Nephron (organoid): ENCODE measurements at regions not wholly inside any gene's neighbourhood (a gene's known extent, or its start where the extent isn't known, plus 50 kb on each side); places are given as distances from the start of the nearest gene placed in this dataset.
"Not testable (repeated sequence)": the region's sequence is repeated elsewhere in the genome, so short reads cannot be mapped to it uniquely, and the experiment has no call there.

Source experiments
- H3K27ac Mint-ChIP-seq, 3 experiments: 2 replicates each; pipeline ENCODE4 v1.8.0; 2020; ENCODE audit warnings: mixed read lengths in 3 of 3, mild to moderate bottlenecking in 2 of 3, moderate library complexity in 1 of 3
- H3K27me3 Mint-ChIP-seq: 2 replicates; pipeline ENCODE4 v1.8.0; 2021; ENCODE audit warnings: low read depth, mild to moderate bottlenecking, moderate library complexity, mixed read lengths
- H3K36me3 Mint-ChIP-seq: 2 replicates; pipeline ENCODE4 v1.8.0; 2020; ENCODE audit warnings: low read depth, mixed read lengths
- H3K4me1 Mint-ChIP-seq: 2 replicates; pipeline ENCODE4 v1.8.0; 2020; ENCODE audit warnings: mixed read lengths
- H3K4me3 Mint-ChIP-seq, 3 experiments: 2 replicates each; pipeline ENCODE4 v1.8.0; 2020; ENCODE audit warnings: mild to moderate bottlenecking in 3 of 3, mixed read lengths in 3 of 3, moderate library complexity in 2 of 3
- H3K9me3 Mint-ChIP-seq: 2 replicates; pipeline ENCODE4 v1.8.0; 2020; ENCODE audit warnings: mixed read lengths
- CTCF ChIP-seq, 3 experiments: fragments of 200-600 bp; sonication (generic); IDR thresholded peaks; one replicate each; pipeline ENCODE4 v1.5.0; 2021; ENCODE audit warnings: antibody characterized with exemption in 3 of 3; ENCODE audit not compliant: unreplicated experiment in 3 of 3

GRCh38 chr1:70571191-70571590 is 160.1 kb downstream of the CTH start:
- Mint-ChIP-seq H3K27ac (peak overlapping the region in 1 of 3 experiments; percentile 23), H3K9me3 (peaks cover 4% of the 10 kb centered on the region), H3K36me3 (no peaks in the 10 kb centered on the region), H3K4me3 (no peak overlapping the region), H3K4me1 (no peaks in the 10 kb centered on the region), H3K27me3 (peaks cover 4% of the 10 kb centered on the region)
- no peak for TF ChIP-seq CTCF (IDR thresholded peaks at IDR 0.05; ENCODE audit: unreplicated experiment in 3 of 3)

GRCh38 chr1:70573317-70573843 is 162.3 kb downstream of the CTH start:
- Mint-ChIP-seq H3K4me1 (no peaks in the 10 kb centered on the region), H3K4me3 (no peak overlapping the region), H3K36me3 (no peaks in the 10 kb centered on the region), H3K9me3 (peaks cover 4% of the 10 kb centered on the region), H3K27me3 (peaks cover 9% of the 10 kb centered on the region), H3K27ac (no peak overlapping the region)
- no peak for TF ChIP-seq CTCF (IDR thresholded peaks at IDR 0.05; ENCODE audit: unreplicated experiment in 3 of 3)

- Mint-ChIP-seq H3K27me3 (peaks cover 4% of the 10 kb centered on the region), H3K4me3 (no peak overlapping the region), H3K9me3 (no peaks in the 10 kb centered on the region), H3K4me1 (no peaks in the 10 kb centered on the region), H3K27ac (no peak overlapping the region), H3K36me3 (no peaks in the 10 kb centered on the region)
- TF ChIP-seq CTCF (IDR thresholded peaks at IDR 0.05; ENCODE audit: unreplicated experiment in 3 of 3), result no peak
Observed at GRCh38 chr1:70581661-70582060, 170.6 kb downstream of the CTH start.

- H3K36me3 Mint-ChIP-seq, result no peaks in the 10 kb centered on the region
- H3K4me1 Mint-ChIP-seq, result no peaks in the 10 kb centered on the region
- no peak for TF ChIP-seq CTCF (IDR thresholded peaks at IDR 0.05; ENCODE audit: unreplicated experiment in 3 of 3)
- H3K9me3 Mint-ChIP-seq, result no peaks in the 10 kb centered on the region
- no peaks in the 10 kb centered on the region for H3K27me3 Mint-ChIP-seq
- H3K4me3 Mint-ChIP-seq, result no peak overlapping the region
- H3K27ac Mint-ChIP-seq, result no peak overlapping the region
Observed at GRCh38 chr1:70583522-70583921, 172.5 kb downstream of the CTH start.

- Mint-ChIP-seq H3K4me1 (no peaks in the 10 kb centered on the region), H3K4me3 (no peak overlapping the region), H3K9me3 (no peaks in the 10 kb centered on the region), H3K36me3 (no peaks in the 10 kb centered on the region), H3K27me3 (no peaks in the 10 kb centered on the region), H3K27ac (no peak overlapping the region)
- no peak for TF ChIP-seq CTCF (IDR thresholded peaks at IDR 0.05; ENCODE audit: unreplicated experiment in 3 of 3)
Observed at GRCh38 chr1:70586046-70586445, 175.0 kb downstream of the CTH start.

- H3K4me3 Mint-ChIP-seq, result no peak overlapping the region
- H3K9me3 Mint-ChIP-seq, result no peaks in the 10 kb centered on the region
- H3K4me1 Mint-ChIP-seq, result no peaks in the 10 kb centered on the region
- peak overlapping the region in 1 of 3 experiments; percentile 67 for H3K27ac Mint-ChIP-seq
- no peaks in the 10 kb centered on the region for H3K27me3 Mint-ChIP-seq
- H3K36me3 Mint-ChIP-seq, result no peaks in the 10 kb centered on the region
- no peak for TF ChIP-seq CTCF (IDR thresholded peaks at IDR 0.05; ENCODE audit: unreplicated experiment in 3 of 3)
Observed at GRCh38 chr1:70587872-70588366, 176.9 kb downstream of the CTH start.

- not testable (repeated sequence) for H3K4me1 Mint-ChIP-seq, H3K27me3 Mint-ChIP-seq, H3K4me3 Mint-ChIP-seq, H3K9me3 Mint-ChIP-seq, H3K36me3 Mint-ChIP-seq, H3K27ac Mint-ChIP-seq
Observed at GRCh38 chr1:70593551-70593950, 182.5 kb downstream of the CTH start.
